Activated naive CD8-positive, alpha-beta T cell treated with anti-CD3 and anti-CD28 coated beads, Interleukin-2, amount 10 ng/mL, durations not matched to agents 7 days and 5 days (primary cell): ENCODE measurements at regions not wholly inside any gene's neighbourhood (a gene's known extent, or its start where the extent isn't known, plus 50 kb on each side); places are given as distances from the start of the nearest gene placed in this dataset.

Source experiments
- ATAC-seq: fragments of 150-1000 bp; cut with Tn5 transposase; one replicate; pipeline ENCODE4 v1.10.0; 2021; ENCODE audit warnings: low read depth, moderate library complexity
- POLR2A ChIA-PET: fragments of 350-600 bp; sonication (Branson Sonifier 250); formaldehyde crosslinking; loops from one replicate; lab custom pipeline; 2021; ENCODE audit warnings: antibody characterized with exemption; lab: Charles Lee
- DNase-seq: peaks from one replicate; pipeline ENCODE4 v3.0.0; 2021
- H3K27ac Mint-ChIP-seq: one replicate; pipeline ENCODE4 v1.8.0; 2022; ENCODE audit warnings: mild to moderate bottlenecking, mixed read lengths
- H3K27me3 Mint-ChIP-seq: one replicate; pipeline ENCODE4 v1.8.0; 2022; ENCODE audit warnings: mild to moderate bottlenecking, moderate library complexity, mixed read lengths
- H3K36me3 Mint-ChIP-seq: one replicate; pipeline ENCODE4 v1.8.0; 2021; ENCODE audit warnings: mild to moderate bottlenecking, mixed read lengths
- H3K4me1 Mint-ChIP-seq: one replicate; pipeline ENCODE4 v1.8.0; 2021; ENCODE audit warnings: mixed read lengths
- H3K4me3 Mint-ChIP-seq: one replicate; pipeline ENCODE4 v1.8.0; 2022; ENCODE audit warnings: mild to moderate bottlenecking, moderate library complexity, mixed read lengths
- H3K9me3 Mint-ChIP-seq: one replicate; pipeline ENCODE4 v1.8.0; 2021; ENCODE audit warnings: mixed read lengths

DNA sequence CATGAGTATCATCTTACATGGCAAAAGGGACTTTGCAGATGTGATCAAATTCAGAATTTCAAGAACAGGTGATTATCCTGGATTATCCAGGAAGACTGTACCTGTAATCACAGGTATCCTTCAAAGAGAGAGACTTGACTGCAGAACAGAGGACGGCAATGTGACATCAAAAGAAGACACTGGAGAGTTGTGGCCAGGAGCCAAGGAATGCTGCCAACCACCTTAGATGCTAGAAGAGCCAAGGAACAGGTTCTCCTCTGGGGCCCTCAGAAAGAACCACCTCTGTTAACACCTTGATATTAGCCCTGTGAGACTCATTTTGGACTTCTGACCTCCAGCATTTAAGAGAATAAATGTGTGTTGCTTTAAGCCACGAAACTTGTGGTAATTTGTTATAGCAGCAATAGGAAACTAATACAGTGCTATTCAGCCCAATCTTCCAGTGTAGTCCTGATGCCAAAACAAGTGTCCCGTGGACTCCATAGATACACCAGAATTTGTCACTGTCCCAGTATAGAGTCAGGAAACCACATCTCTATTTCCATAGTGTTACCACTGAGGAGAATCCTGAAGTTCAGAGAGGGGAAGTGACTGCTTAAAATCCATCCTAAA lies 330.6 kb upstream of the TLE3 start:
- POLR2A ChIA-PET, result no interaction called here
- no peak overlapping the region for H3K4me3 Mint-ChIP-seq
- H3K36me3 Mint-ChIP-seq, result peaks cover 25% of the 10 kb centered on the region
- H3K9me3 Mint-ChIP-seq, result peaks cover 23% of the 10 kb centered on the region
- H3K4me1 Mint-ChIP-seq, result peaks cover 28% of the 10 kb centered on the region
- DNase-seq (no peak), ATAC-seq (no peak)
- H3K27me3 Mint-ChIP-seq, result peaks cover 10% of the 10 kb centered on the region
- no peak overlapping the region for H3K27ac Mint-ChIP-seq

DNA sequence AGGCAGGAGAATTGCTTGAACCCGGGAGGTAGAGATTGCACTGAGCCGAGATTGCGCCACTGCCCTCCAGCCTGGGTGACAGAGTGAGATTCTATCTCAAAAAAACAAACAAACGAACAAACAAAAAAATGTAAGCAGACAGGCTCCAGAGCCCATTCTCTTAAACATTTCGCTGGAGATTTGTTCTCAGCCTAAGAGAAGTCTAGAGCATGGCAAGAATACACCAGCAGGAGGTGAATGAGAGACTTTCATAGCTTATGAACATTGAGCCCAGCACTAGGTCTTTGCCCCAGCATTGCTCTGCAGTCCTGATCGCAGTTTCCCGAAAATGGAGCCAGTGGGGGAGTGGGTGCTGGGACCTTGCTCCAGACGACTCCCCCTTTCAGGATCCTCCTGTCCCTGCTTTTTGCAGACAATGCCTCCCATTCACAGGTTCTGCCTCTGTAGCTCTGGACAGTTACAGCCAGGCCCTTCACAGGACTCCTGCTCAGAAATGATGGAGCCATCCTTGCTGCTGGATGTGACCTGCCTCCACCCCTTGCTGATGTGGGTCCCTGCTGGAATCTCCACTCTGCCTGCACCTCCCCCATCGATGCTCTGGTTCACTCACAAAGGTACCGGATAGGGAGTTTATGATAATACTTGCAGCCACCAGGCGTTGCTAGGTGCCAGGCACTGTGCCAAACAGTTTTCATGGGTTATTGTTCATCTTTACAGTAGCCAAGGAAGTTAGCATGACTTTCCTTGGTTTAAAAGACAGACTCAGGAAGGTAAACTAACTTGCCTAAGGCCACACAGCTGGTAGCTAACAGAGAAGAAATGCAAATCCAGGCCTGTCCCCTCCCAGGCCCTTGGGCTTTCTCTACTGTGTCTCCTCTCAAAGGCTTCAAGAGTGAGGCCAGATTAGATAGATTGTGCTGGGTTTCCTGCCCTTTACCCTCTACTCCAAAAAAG lies 329.7 kb upstream of the TLE3 start:
- Mint-ChIP-seq H3K27me3 (peaks cover 8% of the 10 kb centered on the region), H3K36me3 (peaks cover 25% of the 10 kb centered on the region), H3K27ac (no peak overlapping the region), H3K4me1 (peaks cover 26% of the 10 kb centered on the region), H3K9me3 (peaks cover 23% of the 10 kb centered on the region), H3K4me3 (no peak overlapping the region)
- no peak for ATAC-seq
- POLR2A ChIA-PET, result no interaction called here
- DNase-seq, result no peak

DNA sequence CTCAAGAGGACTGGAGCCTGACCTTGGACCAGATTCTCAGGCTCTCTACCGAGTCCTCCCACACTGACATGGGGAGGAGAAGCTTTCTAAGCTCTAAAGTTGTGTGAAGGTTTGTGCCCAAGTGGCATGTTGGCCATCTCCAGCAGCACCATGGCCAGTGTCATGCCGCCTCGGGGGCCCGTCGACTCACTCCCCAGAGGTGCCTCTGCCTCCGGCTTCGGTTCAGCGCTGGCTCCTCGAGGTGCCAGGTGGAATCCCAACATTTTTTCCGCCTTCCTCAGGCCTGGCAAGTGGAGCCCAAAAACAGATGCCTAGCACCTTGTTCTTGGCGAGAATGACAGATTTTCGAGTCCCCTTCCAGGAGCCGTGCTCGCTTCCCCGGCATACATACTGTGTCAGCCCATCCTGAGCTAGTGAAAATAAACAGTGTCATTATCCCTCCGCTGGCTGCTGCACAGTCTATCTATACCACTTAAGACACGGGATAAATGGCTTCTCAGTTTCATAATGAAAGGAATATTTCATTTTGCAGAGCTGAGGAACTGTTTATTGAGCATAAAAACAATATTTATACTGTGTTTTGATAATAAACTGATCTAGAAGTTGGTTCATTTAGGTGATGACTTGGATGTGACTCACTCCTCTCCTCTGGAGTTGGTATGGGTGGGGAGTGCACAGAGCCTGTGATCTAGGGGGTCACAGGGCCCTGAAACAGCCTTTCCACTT lies 328.5 kb upstream of the TLE3 start:
- Mint-ChIP-seq H3K4me1 (peaks cover 25% of the 10 kb centered on the region), H3K27ac (no peak overlapping the region), H3K36me3 (peaks cover 25% of the 10 kb centered on the region), H3K9me3 (peaks cover 24% of the 10 kb centered on the region), H3K4me3 (peak overlapping the region; percentile 15), H3K27me3 (peaks cover 11% of the 10 kb centered on the region)
- ATAC-seq (no peak), DNase-seq (no peak)
- POLR2A ChIA-PET, result interaction anchor here (0.6 to 1.9 kb wide), 5 partner anchors 22 to 983 kb away, joined by 3 to 7 read pairs (median 3); partner anchors contain the start of gene TLE3

DNA sequence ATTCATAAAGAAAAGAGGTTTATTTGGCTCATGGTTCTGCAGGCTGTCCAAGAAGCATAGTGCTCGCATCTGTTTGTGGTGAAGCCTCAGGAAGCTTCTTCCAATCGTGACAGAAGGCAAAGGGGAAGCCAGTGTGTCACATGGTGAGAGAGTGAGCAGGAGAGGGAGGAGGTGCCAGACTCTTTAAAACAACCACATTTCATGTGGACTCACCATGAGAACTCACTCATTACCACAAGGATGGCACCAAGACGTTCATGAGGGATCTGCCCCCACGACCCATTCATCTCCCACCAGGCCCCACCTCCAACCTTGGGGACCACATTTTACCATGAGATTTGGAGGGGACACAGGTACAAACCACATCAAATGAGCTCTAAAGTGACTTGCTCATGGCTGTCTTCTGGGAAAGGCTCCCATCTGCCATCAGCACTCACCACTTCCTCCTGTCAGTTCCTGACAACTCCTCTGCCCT lies 327.3 kb upstream of the TLE3 start:
- peak; percentile 77 for ATAC-seq
- H3K4me1 Mint-ChIP-seq, result peaks cover 25% of the 10 kb centered on the region
- POLR2A ChIA-PET, result interaction anchor here (0.8 to 1.9 kb wide), 6 partner anchors 23 to 327 kb away, joined by 3 to 7 read pairs (median 4); partner anchors contain the start of gene TLE3
- DNase-seq, result peak; percentile 52
- peak overlapping the region; percentile 59 for H3K27ac Mint-ChIP-seq
- H3K4me3 Mint-ChIP-seq, result peak overlapping the region; percentile 66
- peaks cover 19% of the 10 kb centered on the region for H3K27me3 Mint-ChIP-seq
- H3K9me3 Mint-ChIP-seq, result peaks cover 24% of the 10 kb centered on the region
- peaks cover 24% of the 10 kb centered on the region for H3K36me3 Mint-ChIP-seq

DNA sequence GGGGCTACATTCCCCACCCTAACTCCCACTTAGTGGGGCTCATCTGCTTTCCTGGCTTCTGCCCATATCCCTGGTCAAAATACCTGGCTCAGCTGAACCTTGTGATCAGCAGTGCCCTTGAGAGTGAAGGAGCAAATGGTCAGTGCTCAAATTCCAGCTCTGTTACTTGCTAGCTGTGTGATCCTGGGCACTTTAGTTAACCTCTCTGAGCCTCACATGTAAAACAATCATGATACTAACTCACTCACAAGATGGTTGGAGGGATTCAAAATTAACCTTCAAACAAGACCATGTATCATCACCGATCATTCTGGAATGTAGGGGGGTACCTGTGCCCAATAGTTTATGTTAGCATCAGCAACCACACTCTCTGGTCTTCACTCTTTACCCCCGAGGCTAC lies 325.6 kb upstream of the TLE3 start:
- POLR2A ChIA-PET, result no interaction called here
- DNase-seq, result no peak
- Mint-ChIP-seq H3K4me1 (peaks cover 22% of the 10 kb centered on the region), H3K27ac (no peak overlapping the region), H3K4me3 (no peak overlapping the region), H3K9me3 (peaks cover 16% of the 10 kb centered on the region), H3K27me3 (peaks cover 32% of the 10 kb centered on the region), H3K36me3 (peaks cover 11% of the 10 kb centered on the region)
- no peak for ATAC-seq

DNA sequence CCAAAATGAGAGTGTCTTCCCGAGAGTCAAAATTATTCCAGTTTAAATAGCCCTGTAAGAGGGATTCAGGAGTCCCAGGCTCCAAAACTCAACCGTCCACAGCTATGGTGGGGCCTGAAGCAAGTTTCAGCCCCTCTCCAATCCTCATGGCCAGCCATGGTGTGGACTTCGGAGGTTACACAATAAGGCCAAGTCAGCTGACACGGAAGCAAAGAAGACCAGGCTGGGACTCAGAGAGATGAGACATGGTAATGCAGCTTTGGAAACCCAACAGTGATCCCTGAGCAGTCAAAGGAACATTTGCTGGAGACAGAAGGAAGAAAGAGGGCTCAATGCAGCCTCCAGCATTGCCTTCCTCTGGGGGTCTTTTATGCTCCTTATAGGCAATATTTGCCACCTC lies 324.6 kb upstream of the TLE3 start:
- Mint-ChIP-seq H3K27ac (no peak overlapping the region), H3K36me3 (peaks cover 8% of the 10 kb centered on the region), H3K4me1 (peaks cover 22% of the 10 kb centered on the region), H3K4me3 (no peak overlapping the region), H3K27me3 (peaks cover 36% of the 10 kb centered on the region), H3K9me3 (peaks cover 13% of the 10 kb centered on the region)
- POLR2A ChIA-PET, result no interaction called here
- ATAC-seq (no peak), DNase-seq (no peak)

DNA sequence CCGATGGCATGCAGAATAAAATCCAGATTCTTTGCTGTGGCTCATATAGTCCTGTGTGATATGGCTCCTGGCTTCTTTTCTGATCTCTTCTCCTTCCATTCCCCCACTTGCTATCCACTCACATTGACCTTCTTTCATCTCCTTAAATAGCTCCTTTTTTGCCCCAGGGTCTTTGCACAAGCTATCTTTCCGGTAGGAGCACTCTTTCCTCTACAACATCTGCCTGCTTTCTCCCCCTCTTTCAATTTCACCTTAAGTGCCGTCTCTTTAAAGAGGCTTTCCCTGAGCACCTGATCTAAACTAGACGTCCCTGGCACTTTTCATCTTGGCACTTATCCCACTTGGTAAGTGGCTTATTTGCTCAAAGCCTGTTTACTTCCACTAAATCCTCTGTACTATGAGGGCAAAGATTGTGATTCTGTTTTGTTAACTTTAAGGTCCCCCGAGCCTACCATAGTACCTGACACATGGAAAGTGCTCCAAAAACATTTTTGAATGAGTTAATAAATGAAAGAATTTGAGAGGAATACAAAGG lies 323.3 kb upstream of the TLE3 start:
- Mint-ChIP-seq H3K4me1 (peaks cover 20% of the 10 kb centered on the region), H3K27me3 (peaks cover 43% of the 10 kb centered on the region), H3K4me3 (no peak overlapping the region), H3K9me3 (peaks cover 13% of the 10 kb centered on the region), H3K36me3 (peaks cover 8% of the 10 kb centered on the region), H3K27ac (no peak overlapping the region)
- DNase-seq (no peak), ATAC-seq (no peak)
- POLR2A ChIA-PET, result no interaction called here

DNA sequence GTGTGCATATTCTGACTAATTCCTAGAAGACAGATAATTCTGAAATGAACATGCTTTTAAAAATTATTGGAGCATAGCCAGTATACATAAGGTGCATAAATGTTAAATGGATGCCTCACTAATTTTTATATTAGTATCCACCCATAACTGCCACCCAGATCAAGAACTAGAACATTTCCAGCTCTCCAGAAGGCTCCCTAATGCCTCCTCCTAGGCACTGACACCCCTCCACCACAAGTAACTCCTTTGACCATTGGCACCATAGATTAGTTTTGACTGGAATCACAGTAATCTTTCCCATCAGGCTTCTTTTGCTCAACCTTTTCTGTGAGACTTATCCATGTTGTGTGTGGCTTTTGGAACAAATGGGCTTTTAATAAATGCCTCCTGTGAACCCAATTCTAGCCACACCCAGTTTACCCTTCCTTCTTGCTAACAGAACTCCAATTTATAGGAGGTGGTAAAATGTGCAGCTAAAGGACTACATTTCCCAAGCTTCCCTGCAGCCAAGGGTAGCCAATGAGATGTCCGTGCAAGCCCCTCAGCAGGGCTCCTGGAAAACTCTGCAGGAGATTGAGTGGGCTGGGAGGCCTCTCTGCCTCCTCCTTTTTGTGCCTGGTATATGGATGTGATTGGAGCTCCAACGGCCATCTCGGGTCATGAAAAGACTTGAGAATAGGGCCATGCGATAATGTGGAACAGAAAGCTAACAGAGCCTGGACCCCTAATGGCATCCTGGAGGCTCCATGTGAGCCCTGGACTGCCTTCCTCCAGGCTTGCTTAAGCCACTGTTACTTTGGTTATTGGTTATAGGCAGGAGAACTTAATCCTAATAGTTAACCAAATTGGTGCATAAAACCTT lies 322.6 kb upstream of the TLE3 start:
- H3K27ac Mint-ChIP-seq, result no peak overlapping the region
- no peak for ATAC-seq
- no peak for DNase-seq
- peaks cover 13% of the 10 kb centered on the region for H3K9me3 Mint-ChIP-seq
- no peak overlapping the region for H3K4me3 Mint-ChIP-seq
- POLR2A ChIA-PET, result no interaction called here
- peaks cover 13% of the 10 kb centered on the region for H3K4me1 Mint-ChIP-seq
- peaks cover 8% of the 10 kb centered on the region for H3K36me3 Mint-ChIP-seq
- peaks cover 47% of the 10 kb centered on the region for H3K27me3 Mint-ChIP-seq

DNA sequence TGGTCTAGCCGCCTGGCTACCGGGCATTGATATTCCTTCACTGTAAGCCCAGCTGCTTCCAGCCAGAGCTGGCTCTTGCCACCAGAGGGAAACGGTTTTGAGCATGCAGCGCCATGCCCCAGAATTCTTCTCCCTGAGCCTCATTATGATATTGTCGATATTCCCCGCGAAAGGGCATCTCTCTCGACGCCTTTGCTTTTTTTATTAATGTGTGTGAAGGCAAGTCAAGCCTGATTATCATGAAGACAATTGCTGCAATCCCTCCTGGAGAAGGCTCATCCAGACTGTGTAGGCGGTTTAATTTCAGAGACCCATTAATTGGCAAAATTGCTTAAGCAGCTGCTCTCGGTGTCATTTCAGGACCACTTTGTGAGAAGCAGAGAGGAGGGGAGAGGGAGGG lies 321.2 kb upstream of the TLE3 start:
- POLR2A ChIA-PET, result no interaction called here
- no peak for ATAC-seq
- Mint-ChIP-seq H3K4me3 (no peak overlapping the region), H3K27ac (no peak overlapping the region), H3K4me1 (peaks cover 2% of the 10 kb centered on the region), H3K27me3 (peaks cover 46% of the 10 kb centered on the region), H3K9me3 (peaks cover 6% of the 10 kb centered on the region), H3K36me3 (peaks cover 2% of the 10 kb centered on the region)
- no peak for DNase-seq

DNA sequence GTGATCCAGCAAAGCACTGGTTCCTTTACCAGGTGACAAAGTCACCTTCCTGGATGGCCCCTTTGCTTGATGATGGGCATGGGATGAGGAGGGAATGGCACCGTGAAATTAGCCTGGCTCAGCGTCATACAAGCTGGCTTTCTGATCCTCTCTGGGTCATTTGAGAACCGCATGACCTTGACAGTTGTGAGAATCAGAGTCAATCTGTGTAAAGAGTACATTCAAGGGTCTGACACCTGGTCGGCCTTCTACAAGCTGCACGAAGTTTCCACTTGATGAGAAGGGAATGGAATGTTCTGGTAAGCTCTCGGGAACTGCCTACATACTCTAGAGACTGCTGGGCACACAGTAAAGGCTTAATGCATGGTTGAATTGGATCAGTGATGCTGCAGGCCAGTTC lies 319.8 kb upstream of the TLE3 start:
- no peaks in the 10 kb centered on the region for H3K4me1 Mint-ChIP-seq
- POLR2A ChIA-PET, result no interaction called here
- H3K4me3 Mint-ChIP-seq, result no peak overlapping the region
- DNase-seq (no peak), ATAC-seq (no peak)
- no peaks in the 10 kb centered on the region for H3K36me3 Mint-ChIP-seq
- H3K27ac Mint-ChIP-seq, result no peak overlapping the region
- H3K9me3 Mint-ChIP-seq, result peaks cover 2% of the 10 kb centered on the region
- H3K27me3 Mint-ChIP-seq, result peaks cover 51% of the 10 kb centered on the region

DNA sequence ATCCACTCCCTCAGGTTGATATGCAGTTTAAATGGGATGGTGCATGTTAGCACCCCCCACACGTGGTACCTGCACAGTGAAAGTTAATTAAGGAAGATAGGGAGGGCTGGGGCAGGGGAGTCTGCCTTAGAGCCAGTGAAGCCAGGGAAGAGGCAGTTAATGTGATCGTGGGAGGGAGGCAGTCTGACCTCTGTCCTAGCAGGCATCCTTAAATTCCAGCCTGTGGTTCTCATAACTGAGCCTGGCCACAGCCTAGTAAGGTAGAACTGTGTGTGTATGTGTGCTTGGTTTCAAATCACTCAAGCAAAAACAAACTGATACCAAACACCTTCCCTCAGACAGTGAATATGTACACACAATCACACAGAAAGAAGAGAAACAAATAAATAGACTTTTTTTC lies 319.1 kb upstream of the TLE3 start:
- Mint-ChIP-seq H3K4me1 (no peaks in the 10 kb centered on the region), H3K36me3 (no peaks in the 10 kb centered on the region), H3K4me3 (no peak overlapping the region), H3K27ac (no peak overlapping the region), H3K27me3 (peaks cover 53% of the 10 kb centered on the region), H3K9me3 (peaks cover 2% of the 10 kb centered on the region)
- ATAC-seq (no peak), DNase-seq (no peak)
- POLR2A ChIA-PET, result no interaction called here

DNA sequence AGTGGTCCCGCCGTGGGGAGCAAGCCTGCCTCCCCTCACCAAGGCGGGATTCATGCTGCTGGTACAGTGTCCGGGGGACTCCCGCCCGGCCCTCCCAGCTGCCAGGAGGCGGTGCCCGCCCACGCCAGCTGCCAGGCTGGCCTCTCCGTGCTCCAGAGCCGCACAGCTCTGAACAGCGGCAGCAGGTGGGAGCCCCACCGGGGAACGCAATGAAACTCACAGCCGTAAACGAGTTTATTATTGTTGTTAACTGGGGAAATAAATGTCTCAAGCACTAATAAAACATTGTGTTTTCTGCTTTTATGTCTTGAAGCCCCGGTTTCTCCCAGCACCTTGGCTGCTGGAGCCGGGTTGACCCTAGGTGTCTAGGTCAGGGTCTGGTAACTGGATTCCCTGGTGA lies 317.7 kb upstream of the TLE3 start:
- POLR2A ChIA-PET, result no interaction called here
- ATAC-seq, result no peak

More for the DNA sequence above, 317.7 kb upstream of the TLE3 start:
- Mint-ChIP-seq H3K4me3 (no peak overlapping the region), H3K9me3 (peaks cover 1% of the 10 kb centered on the region), H3K4me1 (peaks cover 2% of the 10 kb centered on the region), H3K27ac (no peak overlapping the region), H3K36me3 (no peaks in the 10 kb centered on the region), H3K27me3 (peaks cover 44% of the 10 kb centered on the region)
- DNase-seq, result no peak
